PC-9 (cell line): ENCODE measurements at regions not wholly inside any gene's neighbourhood (a gene's known extent, or its start where the extent isn't known, plus 50 kb on each side); places are given as distances from the start of the nearest gene placed in this dataset.

Source experiments
- CTCF ChIP-seq: fragments of 200-600 bp; sonication (generic); conservative IDR thresholded peaks from 2 replicates; pipeline ENCODE4 v1.6.1; 2017; ENCODE audit warnings: mixed run types, antibody characterized with exemption, mild to moderate bottlenecking, moderate library complexity
- EZH2 ChIP-seq: fragments of 200-600 bp; sonication (generic); IDR thresholded peaks from 2 replicates; pipeline ENCODE4 v1.8.0; 2017; ENCODE audit warnings: antibody characterized with exemption, low read depth

- TF ChIP-seq CTCF (no peak), EZH2 (no peak)
Observed at GRCh38 chrX:4118666-4119530, 405.4 kb upstream of the PRKX start.
